GM21360 (cell line): ENCODE measurements at regions not wholly inside any gene's neighbourhood (a gene's known extent, or its start where the extent isn't known, plus 50 kb on each side); places are given as distances from the start of the nearest gene placed in this dataset.

ENCODE experiments used
- ATAC-seq: cut with Tn5 transposase; IDR thresholded peaks from one replicate; pipeline ENCODE4 v1.9.1; 2021; ENCODE audit warnings: mild to moderate bottlenecking, moderate library complexity; ENCODE audit not compliant: unreplicated experiment

GRCh38 chr9:96089452-96090085, 212.4 kb downstream of the HSD17B3 start:
- ATAC-seq, result no peak

- no peak for ATAC-seq
Measured at GRCh38 chr9:96088510-96088909, 213.0 kb downstream of the ERCC6L2 start.

- ATAC-seq, result no peak
Measured at GRCh38 chr9:96087669-96088299, 212.3 kb downstream of the ERCC6L2 start.

- ATAC-seq, result no peak
Measured at GRCh38 chr9:96086936-96087571, 211.6 kb downstream of the ERCC6L2 start.

- no peak for ATAC-seq
Measured at GRCh38 chr9:96085491-96086143, 210.1 kb downstream of the ERCC6L2 start.

GRCh38 chr9:96084331-96084734, 208.8 kb downstream of the ERCC6L2 start:
- no peak for ATAC-seq

GRCh38 chr9:96082516-96083232, 207.2 kb downstream of the ERCC6L2 start:
- ATAC-seq, result no peak

GRCh38 chr9:96080364-96080763, 204.9 kb downstream of the ERCC6L2 start:
- no peak for ATAC-seq

- no peak for ATAC-seq
Measured at GRCh38 chr9:96079779-96080178, 204.3 kb downstream of the ERCC6L2 start.

- ATAC-seq, result no peak
Measured at GRCh38 chr9:96078897-96079490, 203.5 kb downstream of the ERCC6L2 start.

GRCh38 chr9:96075757-96076156, 200.3 kb downstream of the ERCC6L2 start:
- ATAC-seq, result no peak

- ATAC-seq, result no peak
Measured at GRCh38 chr9:96075111-96075510, 199.6 kb downstream of the ERCC6L2 start.

GRCh38 chr9:96073531-96074480, 198.3 kb downstream of the ERCC6L2 start:
- ATAC-seq, result no peak

- ATAC-seq, result no peak
Measured at GRCh38 chr9:96072930-96073329, 197.4 kb downstream of the ERCC6L2 start.

- ATAC-seq, result no peak
Measured at GRCh38 chr9:96071815-96072124, 196.3 kb downstream of the ERCC6L2 start.

- no peak for ATAC-seq
Measured at GRCh38 chr9:96071076-96071814, 195.8 kb downstream of the ERCC6L2 start.

- ATAC-seq, result no peak
Measured at GRCh38 chr9:96069629-96070220, 194.2 kb downstream of the ERCC6L2 start.

GRCh38 chr9:96068511-96068910, 193.0 kb downstream of the ERCC6L2 start:
- no peak for ATAC-seq

GRCh38 chr9:96067600-96067999, 192.1 kb downstream of the ERCC6L2 start:
- no peak for ATAC-seq
